HCT116 (cell line): ENCODE measurements at regions not wholly inside any gene's neighbourhood (a gene's known extent, or its start where the extent isn't known, plus 50 kb on each side); places are given as distances from the start of the nearest gene placed in this dataset.

Source experiments
- CBX3 ChIP-seq: IDR thresholded peaks from 2 replicates; pipeline ENCODE4 v1.6.1; 2012; ENCODE audit warnings: low read depth
- EZH2 ChIP-seq: fragments of 200-600 bp; sonication (generic); IDR thresholded peaks from 2 replicates; pipeline ENCODE4 v1.6.1; 2017; ENCODE audit warnings: antibody characterized with exemption, mixed run types
- POLR2A ChIP-seq: IDR thresholded peaks from 2 replicates; pipeline ENCODE4 v1.7.0; 2011; ENCODE audit warnings: borderline replicate concordance; ENCODE audit not compliant: insufficient read depth, insufficient read length; ENCODE audit errors: extremely low read depth
- POLR2AphosphoS5 ChIP-seq: IDR thresholded peaks from 2 replicates; pipeline ENCODE4 v1.6.1; 2011; ENCODE audit warnings: mild to moderate bottlenecking, low read depth, low read length, moderate library complexity
- TCF7L2 ChIP-seq: IDR thresholded peaks from 2 replicates; pipeline ENCODE4 v1.7.0; 2011; ENCODE audit warnings: borderline replicate concordance, inconsistent platforms; ENCODE audit not compliant: insufficient read depth, insufficient read length; ENCODE audit errors: extremely low read depth
- ZNF274 ChIP-seq: fragments of 200-500 bp; sonication (Bioruptor generic); IDR thresholded peaks from 2 replicates; pipeline ENCODE4 v1.6.1; 2014; ENCODE audit warnings: mild to moderate bottlenecking, low read depth, low read length, inconsistent platforms
- TF ChIP-seq, protein P1 (sequence below): IDR thresholded peaks from 2 replicates; pipeline ENCODE4 v1.6.1; 2012; ENCODE audit warnings: low read depth
- TF ChIP-seq, protein P2 (sequence below), 3 experiments: fragments of 200-600 bp in 1 of 3; sonication (generic) in 1 of 3; IDR thresholded peaks in 2 of 3; conservative IDR thresholded peaks in 1 of 3; 2 replicates each; pipeline ENCODE4 v1.5.1; 2012 to 2017; ENCODE audit warnings: low read depth in 2 of 3, low read length in 2 of 3, antibody characterized with exemption in 1 of 3, borderline replicate concordance in 1 of 3, control low read depth in 1 of 3, mild to moderate bottlenecking in 1 of 3, mixed read lengths in 1 of 3, mixed run types in 1 of 3, moderate library complexity in 1 of 3; ENCODE audit not compliant: insufficient read depth in 1 of 3

- TF ChIP-seq POLR2A, result no peak
- TF ChIP-seq EZH2, result no peak
- TF ChIP-seq CBX3, result no peak
- TF ChIP-seq TCF7L2, result no peak
- TF ChIP-seq POLR2AphosphoS5, result no peak
- no peak for TF ChIP-seq ZNF274
- TF ChIP-seq, protein P1, sequence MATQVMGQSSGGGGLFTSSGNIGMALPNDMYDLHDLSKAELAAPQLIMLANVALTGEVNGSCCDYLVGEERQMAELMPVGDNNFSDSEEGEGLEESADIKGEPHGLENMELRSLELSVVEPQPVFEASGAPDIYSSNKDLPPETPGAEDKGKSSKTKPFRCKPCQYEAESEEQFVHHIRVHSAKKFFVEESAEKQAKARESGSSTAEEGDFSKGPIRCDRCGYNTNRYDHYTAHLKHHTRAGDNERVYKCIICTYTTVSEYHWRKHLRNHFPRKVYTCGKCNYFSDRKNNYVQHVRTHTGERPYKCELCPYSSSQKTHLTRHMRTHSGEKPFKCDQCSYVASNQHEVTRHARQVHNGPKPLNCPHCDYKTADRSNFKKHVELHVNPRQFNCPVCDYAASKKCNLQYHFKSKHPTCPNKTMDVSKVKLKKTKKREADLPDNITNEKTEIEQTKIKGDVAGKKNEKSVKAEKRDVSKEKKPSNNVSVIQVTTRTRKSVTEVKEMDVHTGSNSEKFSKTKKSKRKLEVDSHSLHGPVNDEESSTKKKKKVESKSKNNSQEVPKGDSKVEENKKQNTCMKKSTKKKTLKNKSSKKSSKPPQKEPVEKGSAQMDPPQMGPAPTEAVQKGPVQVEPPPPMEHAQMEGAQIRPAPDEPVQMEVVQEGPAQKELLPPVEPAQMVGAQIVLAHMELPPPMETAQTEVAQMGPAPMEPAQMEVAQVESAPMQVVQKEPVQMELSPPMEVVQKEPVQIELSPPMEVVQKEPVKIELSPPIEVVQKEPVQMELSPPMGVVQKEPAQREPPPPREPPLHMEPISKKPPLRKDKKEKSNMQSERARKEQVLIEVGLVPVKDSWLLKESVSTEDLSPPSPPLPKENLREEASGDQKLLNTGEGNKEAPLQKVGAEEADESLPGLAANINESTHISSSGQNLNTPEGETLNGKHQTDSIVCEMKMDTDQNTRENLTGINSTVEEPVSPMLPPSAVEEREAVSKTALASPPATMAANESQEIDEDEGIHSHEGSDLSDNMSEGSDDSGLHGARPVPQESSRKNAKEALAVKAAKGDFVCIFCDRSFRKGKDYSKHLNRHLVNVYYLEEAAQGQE, result no peak
- TF ChIP-seq, protein P2, sequence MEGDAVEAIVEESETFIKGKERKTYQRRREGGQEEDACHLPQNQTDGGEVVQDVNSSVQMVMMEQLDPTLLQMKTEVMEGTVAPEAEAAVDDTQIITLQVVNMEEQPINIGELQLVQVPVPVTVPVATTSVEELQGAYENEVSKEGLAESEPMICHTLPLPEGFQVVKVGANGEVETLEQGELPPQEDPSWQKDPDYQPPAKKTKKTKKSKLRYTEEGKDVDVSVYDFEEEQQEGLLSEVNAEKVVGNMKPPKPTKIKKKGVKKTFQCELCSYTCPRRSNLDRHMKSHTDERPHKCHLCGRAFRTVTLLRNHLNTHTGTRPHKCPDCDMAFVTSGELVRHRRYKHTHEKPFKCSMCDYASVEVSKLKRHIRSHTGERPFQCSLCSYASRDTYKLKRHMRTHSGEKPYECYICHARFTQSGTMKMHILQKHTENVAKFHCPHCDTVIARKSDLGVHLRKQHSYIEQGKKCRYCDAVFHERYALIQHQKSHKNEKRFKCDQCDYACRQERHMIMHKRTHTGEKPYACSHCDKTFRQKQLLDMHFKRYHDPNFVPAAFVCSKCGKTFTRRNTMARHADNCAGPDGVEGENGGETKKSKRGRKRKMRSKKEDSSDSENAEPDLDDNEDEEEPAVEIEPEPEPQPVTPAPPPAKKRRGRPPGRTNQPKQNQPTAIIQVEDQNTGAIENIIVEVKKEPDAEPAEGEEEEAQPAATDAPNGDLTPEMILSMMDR (IDR thresholded peaks at IDR 0.05 in 2 of 3, conservative IDR thresholded peaks at IDR 0.05 in 1 of 3; ENCODE audit: borderline replicate concordance in 1 of 3, insufficient read depth in 1 of 3, low read depth in 2 of 3, low read length in 2 of 3), result no peak
Measured at GRCh38 chr4:163966612-163967011, 472.1 kb downstream of the TMA16 start.
